ENCODE measurements at regions not wholly inside any gene's neighbourhood (a gene's known extent, or its start where the extent isn't known, plus 50 kb on each side); places are given as distances from the start of the nearest gene placed in this dataset.
"Not testable (repeated sequence)": the region's sequence is repeated elsewhere in the genome, so short reads cannot be mapped to it uniquely, and the experiment has no call there.

- TF ChIP-seq CTCF (IDR thresholded peaks at IDR 0.05), result peak; percentile 54 to 78
- no peaks in the 10 kb centered on the region for H3K27me3 ChIP-seq
- peaks cover 0 to 15% of the 10 kb centered on the region in 2 donors for H3K4me1 ChIP-seq
- no peaks in the 10 kb centered on the region for H3K9me3 ChIP-seq
- H3K27ac ChIP-seq, result peak overlapping the region; percentile 87 to 92
- peak overlapping the region; percentile 40 to 54 for H3K4me3 ChIP-seq
- H3K36me3 ChIP-seq, result no peaks in the 10 kb centered on the region
- peak; percentile 84 for DNase-seq (ENCODE audit: low spot score)
Observed at GRCh38 chr17:20908313-20909267, 134.2 kb downstream of the USP22 start.

GRCh38 chr17:20914658-20915057, 128.2 kb downstream of the USP22 start:
- no peak overlapping the region for H3K27ac ChIP-seq
- H3K4me3 ChIP-seq, result no peak overlapping the region
- H3K4me1 ChIP-seq, result no peaks in the 10 kb centered on the region
- no peaks in the 10 kb centered on the region for H3K27me3 ChIP-seq
- no peaks in the 10 kb centered on the region for H3K36me3 ChIP-seq
- DNase-seq (ENCODE audit: low spot score), result no peak
- no peak for TF ChIP-seq CTCF (IDR thresholded peaks at IDR 0.05)
- no peaks in the 10 kb centered on the region for H3K9me3 ChIP-seq

GRCh38 chr17:20916383-20916782, 126.4 kb downstream of the USP22 start:
- Histone ChIP-seq H3K4me1 (no peaks in the 10 kb centered on the region), H3K27ac (no peak overlapping the region), H3K36me3 (no peaks in the 10 kb centered on the region), H3K4me3 (peak overlapping the region in 1 of 2 donors; percentile 21), H3K27me3 (no peaks in the 10 kb centered on the region), H3K9me3 (no peaks in the 10 kb centered on the region)
- no peak for DNase-seq (ENCODE audit: low spot score)
- TF ChIP-seq CTCF (IDR thresholded peaks at IDR 0.05), result no peak

GRCh38 chr17:20917610-20918306, 125.1 kb downstream of the USP22 start:
- not testable (repeated sequence) for H3K9me3 ChIP-seq; H3K4me1 ChIP-seq; DNase-seq (ENCODE audit: low spot score); H3K27ac ChIP-seq; H3K36me3 ChIP-seq; H3K27me3 ChIP-seq; H3K4me3 ChIP-seq

GRCh38 chr17:20920095-20920814, 122.6 kb downstream of the USP22 start:
- Histone ChIP-seq H3K9me3 (no peaks in the 10 kb centered on the region), H3K36me3 (no peaks in the 10 kb centered on the region), H3K4me1 (no peaks in the 10 kb centered on the region), H3K27me3 (no peaks in the 10 kb centered on the region), H3K27ac (peak overlapping the region; percentile 61 to 74), H3K4me3 (no peak overlapping the region)
- DNase-seq (ENCODE audit: low spot score), result no peak
- no peak for TF ChIP-seq CTCF (IDR thresholded peaks at IDR 0.05)

GRCh38 chr17:20920815-20921199, 122.0 kb downstream of the USP22 start:
- H3K9me3 ChIP-seq, result no peaks in the 10 kb centered on the region
- no peak for DNase-seq (ENCODE audit: low spot score)
- no peaks in the 10 kb centered on the region for H3K36me3 ChIP-seq
- H3K27ac ChIP-seq, result peak overlapping the region; percentile 61 to 74
- no peaks in the 10 kb centered on the region for H3K4me1 ChIP-seq
- no peak overlapping the region for H3K4me3 ChIP-seq
- no peak for TF ChIP-seq CTCF (IDR thresholded peaks at IDR 0.05)
- no peaks in the 10 kb centered on the region for H3K27me3 ChIP-seq

Data from right atrium auricular region (tissue), 2 donors.